AG09319 (cell line): ENCODE measurements at regions not wholly inside any gene's neighbourhood (a gene's known extent, or its start where the extent isn't known, plus 50 kb on each side); places are given as distances from the start of the nearest gene placed in this dataset.

Experiments used
- DNase-seq: peaks from one replicate; pipeline ENCODE4 v3.0.0-alpha.2; 2010; ENCODE audit warnings: low read depth; ENCODE audit errors: extremely low read depth
- TF ChIP-seq, protein P1 (sequence below): IDR thresholded peaks from 2 replicates; pipeline ENCODE4 v1.5.1; 2011; ENCODE audit warnings: low read depth, mild to moderate bottlenecking, inconsistent platforms, low read length, moderate library complexity

DNA sequence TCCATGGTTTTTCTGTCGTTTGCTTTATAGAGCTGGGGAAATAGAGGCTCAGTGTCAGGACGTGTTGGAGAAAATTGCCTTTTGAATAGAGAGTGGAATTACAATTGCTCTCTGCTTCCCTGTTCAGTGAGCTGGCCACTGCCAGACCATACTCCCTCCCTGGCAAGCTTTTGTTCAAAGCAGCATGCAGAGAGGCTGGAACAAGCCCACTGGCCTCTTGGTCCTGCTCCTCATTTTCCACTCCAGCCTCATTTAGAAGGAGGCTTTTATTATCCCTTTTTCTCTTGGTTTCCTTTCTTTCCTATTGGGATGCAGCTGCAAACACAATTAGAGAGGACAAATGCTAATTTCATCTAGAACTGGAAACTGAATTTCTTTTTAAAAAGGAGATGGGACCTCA, 302.2 kb upstream of the PODXL start:
- TF ChIP-seq, protein P1, sequence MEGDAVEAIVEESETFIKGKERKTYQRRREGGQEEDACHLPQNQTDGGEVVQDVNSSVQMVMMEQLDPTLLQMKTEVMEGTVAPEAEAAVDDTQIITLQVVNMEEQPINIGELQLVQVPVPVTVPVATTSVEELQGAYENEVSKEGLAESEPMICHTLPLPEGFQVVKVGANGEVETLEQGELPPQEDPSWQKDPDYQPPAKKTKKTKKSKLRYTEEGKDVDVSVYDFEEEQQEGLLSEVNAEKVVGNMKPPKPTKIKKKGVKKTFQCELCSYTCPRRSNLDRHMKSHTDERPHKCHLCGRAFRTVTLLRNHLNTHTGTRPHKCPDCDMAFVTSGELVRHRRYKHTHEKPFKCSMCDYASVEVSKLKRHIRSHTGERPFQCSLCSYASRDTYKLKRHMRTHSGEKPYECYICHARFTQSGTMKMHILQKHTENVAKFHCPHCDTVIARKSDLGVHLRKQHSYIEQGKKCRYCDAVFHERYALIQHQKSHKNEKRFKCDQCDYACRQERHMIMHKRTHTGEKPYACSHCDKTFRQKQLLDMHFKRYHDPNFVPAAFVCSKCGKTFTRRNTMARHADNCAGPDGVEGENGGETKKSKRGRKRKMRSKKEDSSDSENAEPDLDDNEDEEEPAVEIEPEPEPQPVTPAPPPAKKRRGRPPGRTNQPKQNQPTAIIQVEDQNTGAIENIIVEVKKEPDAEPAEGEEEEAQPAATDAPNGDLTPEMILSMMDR: no peak
- no peak for DNase-seq

DNA sequence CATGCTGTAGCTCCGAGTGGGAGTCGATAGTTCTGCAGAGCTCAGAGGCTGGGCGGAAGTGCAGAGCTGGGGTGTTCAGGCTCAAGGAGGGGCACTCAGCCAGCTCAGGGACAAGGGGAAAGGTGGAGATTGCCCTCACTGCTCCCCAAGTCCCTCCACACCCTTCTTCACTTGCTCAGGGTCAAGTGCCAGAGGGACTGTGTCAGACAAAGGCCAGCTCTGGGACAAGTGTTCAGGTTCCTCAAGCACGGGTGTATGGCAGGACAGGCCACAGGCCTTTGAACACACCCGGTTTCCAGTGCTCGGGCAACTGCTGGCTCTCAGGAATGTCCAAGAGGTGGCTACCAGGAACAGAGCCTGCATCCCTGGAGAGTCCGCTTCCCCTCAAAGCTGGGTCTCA, 293.0 kb upstream of the PODXL start:
- no peak for DNase-seq
- TF ChIP-seq, protein P1: no peak

DNA sequence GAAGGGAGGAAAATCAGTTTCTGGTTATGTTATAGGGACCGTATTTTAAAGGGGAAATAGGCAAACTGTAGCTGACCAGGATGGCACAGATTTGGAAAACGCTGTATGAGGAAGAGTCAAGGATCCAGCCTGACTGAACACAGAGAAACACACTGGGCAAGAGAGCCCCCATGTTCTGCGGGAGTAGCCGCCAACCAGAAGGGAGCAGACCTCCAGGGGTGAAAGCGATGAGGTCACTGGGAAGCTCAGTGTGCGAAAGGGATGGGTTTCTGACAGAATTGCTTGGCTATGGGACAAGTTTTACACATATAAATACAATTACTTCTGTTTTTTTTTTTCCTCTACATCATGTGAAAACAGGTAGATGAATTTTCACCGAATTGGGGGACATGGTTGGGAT, 291.6 kb upstream of the PODXL start:
- TF ChIP-seq, protein P1: no peak

DNA sequence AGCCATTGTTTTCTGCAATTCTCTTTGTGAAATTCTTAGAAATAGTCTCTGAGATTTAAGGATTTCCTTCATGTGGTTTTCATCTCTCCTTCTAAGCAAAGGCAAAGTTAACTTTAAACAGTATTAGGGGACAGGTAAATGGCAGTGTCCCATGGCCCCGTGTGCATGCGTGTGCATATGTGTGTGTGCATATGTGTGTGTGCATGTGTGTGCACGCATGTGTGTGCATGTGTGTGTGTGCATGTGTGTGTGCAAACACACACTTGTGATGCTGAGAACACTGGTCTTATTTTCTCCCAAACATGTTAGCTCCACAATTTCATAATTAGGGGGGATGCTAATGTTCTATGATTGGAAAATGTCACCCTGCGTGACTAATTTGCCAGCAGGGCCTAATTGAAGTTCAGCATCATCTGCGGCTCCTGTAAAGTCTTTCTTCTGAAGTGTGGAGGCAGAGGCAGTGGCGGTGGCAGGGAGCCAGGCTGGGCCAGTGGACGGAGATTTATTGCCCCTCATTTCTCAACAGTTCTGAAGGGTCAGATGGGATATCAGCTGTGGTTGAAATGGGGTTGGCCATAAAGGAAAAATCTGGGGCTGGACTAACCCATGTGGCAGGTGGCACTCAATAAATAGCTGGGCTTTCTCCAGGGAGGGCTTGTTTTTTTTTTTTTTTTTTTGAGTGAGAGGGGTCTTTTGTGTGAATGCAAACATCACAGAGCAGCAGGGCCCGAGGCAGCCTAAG, 289.3 kb upstream of the PODXL start:
- TF ChIP-seq, protein P1: no peak
- no peak for DNase-seq

More for the DNA sequence above, 291.6 kb upstream of the PODXL start:
- DNase-seq: no peak

DNA sequence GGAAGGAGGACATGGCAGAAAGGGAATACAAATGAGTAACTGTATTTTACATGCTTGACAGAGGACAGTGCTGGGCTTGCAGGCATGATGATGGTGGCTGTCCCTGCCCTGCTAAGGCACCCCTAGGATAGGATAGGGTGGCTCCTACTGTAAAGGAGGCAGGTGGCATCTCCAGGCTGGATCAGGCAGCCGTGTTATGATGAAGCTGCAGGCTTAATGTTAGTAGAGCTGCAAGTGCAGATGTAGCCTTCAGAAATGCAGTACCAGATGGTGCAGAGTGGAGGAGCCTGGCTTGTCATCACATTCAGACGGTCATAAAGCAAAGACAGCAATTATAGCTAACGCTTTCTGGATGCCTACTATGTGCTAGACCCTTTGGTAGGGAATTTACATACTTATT, 287.9 kb upstream of the PODXL start:
- TF ChIP-seq, protein P1: no peak
- DNase-seq: no peak

DNA sequence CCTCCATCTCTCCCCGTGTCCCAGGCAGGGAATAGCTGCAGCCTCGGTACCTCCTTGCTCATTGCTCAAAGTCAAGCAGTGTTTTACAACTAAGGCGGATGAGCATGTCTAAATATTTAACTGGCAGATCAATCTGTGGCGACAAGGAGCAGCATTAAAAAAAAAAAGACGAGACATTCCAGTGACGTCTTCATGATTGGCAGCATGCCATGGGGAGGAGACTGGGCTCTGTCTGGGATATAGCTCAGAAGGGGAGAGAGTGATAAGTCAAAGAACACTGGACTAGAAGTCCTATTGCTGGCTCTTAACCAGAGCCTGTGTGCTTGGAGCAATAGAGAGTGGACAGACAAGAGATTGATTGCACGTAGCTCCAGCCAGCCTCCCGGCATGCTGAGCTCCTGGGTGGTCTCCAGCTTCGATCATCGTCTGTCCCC, 287.5 kb upstream of the PODXL start:
- no peak for DNase-seq
- TF ChIP-seq, protein P1: no peak

DNA sequence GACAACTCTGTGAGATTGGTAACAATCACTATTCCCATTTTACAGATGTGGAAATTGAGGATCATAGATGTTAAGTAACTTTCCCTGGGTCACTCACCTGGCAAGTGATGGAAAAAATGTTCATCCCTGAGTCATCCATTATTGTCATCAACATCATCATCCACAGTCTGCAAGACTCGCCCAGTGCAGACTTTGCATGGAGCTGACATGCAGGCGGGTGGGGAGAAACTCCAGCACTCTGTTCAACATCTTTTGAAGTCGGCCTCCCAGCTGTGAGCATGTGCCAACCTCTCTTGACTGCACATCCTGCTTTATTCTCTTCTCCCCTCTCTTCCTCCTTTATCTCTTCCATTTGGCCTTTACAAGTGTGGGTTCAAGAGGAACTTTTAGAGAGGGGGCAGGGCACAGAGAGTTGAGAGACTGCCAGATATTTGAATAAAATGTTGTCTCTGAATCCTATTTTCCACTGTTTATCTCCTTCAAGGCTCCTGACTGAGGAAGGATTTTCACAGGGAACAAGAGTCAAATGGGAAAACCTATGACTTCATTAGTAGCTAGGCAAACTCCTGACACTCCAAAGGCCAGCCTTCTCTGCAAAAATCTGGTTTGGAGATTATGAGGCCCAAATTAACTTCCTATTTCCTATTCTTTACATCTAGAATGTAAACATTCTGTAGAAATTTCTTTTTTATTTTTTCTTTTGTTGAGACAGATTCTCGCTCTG, 283.7 kb upstream of the PODXL start:
- no peak for DNase-seq
- TF ChIP-seq, protein P1: no peak
